IMR-90 (cell line): ENCODE measurements at regions not wholly inside any gene's neighbourhood (a gene's known extent, or its start where the extent isn't known, plus 50 kb on each side); places are given as distances from the start of the nearest gene placed in this dataset.

ENCODE experiments used
- ATAC-seq: fragments of 200-7000 bp; cut with Tn5 transposase; 2 replicates; pipeline ENCODE4 v1.9.1; 2020; ENCODE audit warnings: low read depth, mild to moderate bottlenecking, moderate library complexity
- BruUV-seq: library from RNA; stranded (reverse); fragments of 400-500 nt; replicated peaks from 2 replicates; lab custom pipeline; 2021; lab: Mats Ljungman, UMichigan
- CTCF ChIA-PET: fragments of 300-600 bp; formaldehyde crosslinking; extraction: SDS; loops from one replicate; lab custom pipeline; 2021; ENCODE audit warnings: antibody characterized with exemption; lab: Yijun Ruan, JAX
- POLR2A ChIA-PET: fragments of 300-600 bp; sonication (Branson Sonifier 250); formaldehyde crosslinking; loops from one replicate; lab custom pipeline; 2022; ENCODE audit warnings: antibody characterized with exemption; ENCODE audit not compliant: unreplicated experiment; lab: Charles Lee
- DNase-seq: peaks from one replicate; pipeline ENCODE4 v3.0.0; 2013
- H2AFZ ChIP-seq: replicated peaks from 2 replicates; pipeline ENCODE3; 2013; ENCODE audit warnings: low read length, mild to moderate bottlenecking; ENCODE audit not compliant: poor library complexity
- H2AK5ac ChIP-seq: 2 replicates; pipeline ENCODE4 v1.6.1; 2013; ENCODE audit warnings: low read depth, low read length, inconsistent platforms
- H2AK9ac ChIP-seq: replicated peaks from 2 replicates; pipeline ENCODE3; 2013; ENCODE audit warnings: mild to moderate bottlenecking, low read depth, low read length, moderate library complexity; ENCODE audit not compliant: poor library complexity
- H2BK120ac ChIP-seq: 2 replicates; pipeline ENCODE4 v1.6.1; 2013; ENCODE audit warnings: low read depth, low read length, inconsistent platforms
- H2BK15ac ChIP-seq: 3 replicates; pipeline ENCODE4 v1.6.1; 2013; ENCODE audit warnings: low read depth, low read length, inconsistent platforms
- H2BK20ac ChIP-seq: 2 replicates; pipeline ENCODE4 v1.6.1; 2013; ENCODE audit warnings: low read depth, mild to moderate bottlenecking, inconsistent platforms, low read length, moderate library complexity
- H2BK5ac ChIP-seq: 2 replicates; pipeline ENCODE4 v1.6.1; 2013; ENCODE audit warnings: mild to moderate bottlenecking, low read depth, low read length, inconsistent platforms; ENCODE audit not compliant: poor library complexity, severe bottlenecking
- H3K14ac ChIP-seq: replicated peaks from 2 replicates; pipeline ENCODE4 v1.6.1; 2013; ENCODE audit warnings: low read depth, low read length, inconsistent platforms
- H3K18ac ChIP-seq: 2 replicates; pipeline ENCODE4 v1.6.1; 2013; ENCODE audit warnings: low read depth, low read length, control low read depth
- H3K23ac ChIP-seq: 2 replicates; pipeline ENCODE4 v1.6.1; 2013; ENCODE audit warnings: low read depth, low read length, inconsistent platforms
- H3K27ac ChIP-seq: 2 replicates; pipeline ENCODE4 v1.5.1; 2013; ENCODE audit warnings: mild to moderate bottlenecking, control low read depth, low read length; ENCODE audit not compliant: insufficient read depth
- H3K27me3 ChIP-seq: 2 replicates; pipeline ENCODE4 v1.6.1; 2013; ENCODE audit warnings: low read length; ENCODE audit not compliant: control insufficient read depth, insufficient read depth
- H3K36me3 ChIP-seq: 2 replicates; pipeline ENCODE4 v1.6.1; 2013; ENCODE audit warnings: low read length, mixed read lengths; ENCODE audit not compliant: control insufficient read depth, insufficient read depth
- H3K4ac ChIP-seq: 2 replicates; pipeline ENCODE4 v1.6.1; 2013; ENCODE audit warnings: low read depth, low read length, inconsistent platforms
- H3K4me1 ChIP-seq: 2 replicates; pipeline ENCODE4 v1.6.1; 2013; ENCODE audit warnings: low read length, mixed read lengths; ENCODE audit not compliant: control insufficient read depth, insufficient read depth
- H3K4me2 ChIP-seq: 2 replicates; pipeline ENCODE4 v1.6.1; 2013; ENCODE audit warnings: low read depth, mild to moderate bottlenecking, control low read depth, low read length, moderate library complexity
- H3K4me3 ChIP-seq: 2 replicates; pipeline ENCODE4 v1.5.1; 2013; ENCODE audit warnings: low read depth, mild to moderate bottlenecking, control low read depth, low read length, moderate library complexity; ENCODE audit not compliant: insufficient read depth
- H3K56ac ChIP-seq: 2 replicates; pipeline ENCODE4 v1.6.1; 2013; ENCODE audit warnings: low read length, inconsistent platforms; ENCODE audit not compliant: insufficient read depth; ENCODE audit errors: extremely low read depth
- H3K79me1 ChIP-seq, 2 experiments: 2 replicates each; pipeline ENCODE4 v1.6.1; 2013; ENCODE audit warnings: low read length in 2 of 2, inconsistent platforms in 1 of 2, low read depth in 1 of 2
- H3K9ac ChIP-seq: 2 replicates; pipeline ENCODE4 v1.6.1; 2013; ENCODE audit warnings: low read depth, low read length, control low read depth
- H3K9me1 ChIP-seq: 2 replicates; pipeline ENCODE4 v1.6.1; 2013; ENCODE audit warnings: low read length, inconsistent platforms; ENCODE audit not compliant: insufficient read depth
- H3K9me3 ChIP-seq: 2 replicates; pipeline ENCODE4 v1.6.1; 2013; ENCODE audit warnings: low read length; ENCODE audit not compliant: control insufficient read depth, insufficient read depth
- H4K20me1 ChIP-seq: 2 replicates; pipeline ENCODE4 v1.6.1; 2013; ENCODE audit warnings: low read length, inconsistent platforms; ENCODE audit not compliant: insufficient read depth
- H4K5ac ChIP-seq: 2 replicates; pipeline ENCODE4 v1.6.1; 2013; ENCODE audit warnings: mild to moderate bottlenecking, low read depth, low read length, control low read depth
- H4K8ac ChIP-seq, 2 experiments: 2 replicates each; pipeline ENCODE4 v1.6.1; 2013; ENCODE audit warnings: low read depth in 2 of 2, low read length in 2 of 2, control low read depth in 1 of 2, inconsistent platforms in 1 of 2
- H4K91ac ChIP-seq: 2 replicates; pipeline ENCODE4 v1.6.1; 2013; ENCODE audit warnings: low read depth, low read length, inconsistent platforms; ENCODE audit not compliant: insufficient read depth
- BHLHE40 ChIP-seq: fragments of 150-350 bp; IDR thresholded peaks from 2 replicates; pipeline ENCODE4 v1.6.1; 2016; ENCODE audit warnings: mild to moderate bottlenecking, low read depth, low read length
- FOS ChIP-seq: fragments of 150-350 bp; IDR thresholded peaks from 2 replicates; pipeline ENCODE4 v1.6.1; 2016; ENCODE audit warnings: low read depth, low read length
- RCOR1 ChIP-seq: IDR thresholded peaks from 2 replicates; pipeline ENCODE4 v1.6.1; 2012; ENCODE audit warnings: mild to moderate bottlenecking, low read length, improper control_type of control experiment; ENCODE audit not compliant: insufficient replicate concordance
- WGBS, 2 experiments: methylation state at CpG; one replicate each; pipeline versions ENCODE4 v1.1.5 to v1.1.7; 2013; ENCODE audit warnings: missing lambda C conversion rate in 2 of 2; ENCODE audit not compliant: insufficient read length in 1 of 2; ENCODE audit errors: extremely low coverage in 2 of 2; 5-methylcytosine and 5-hydroxymethylcytosine counted together
- dilution Hi-C: fragments of 300-500 bp; cut with HindIII; formaldehyde crosslinking; loops from one replicate; pipeline ENCODE4 v1.14.3; 2018; ENCODE audit warnings: low sequenced_read_pairs; ENCODE audit not compliant: unreplicated experiment
- in situ Hi-C: fragments of 300-500 bp; cut with MboI; formaldehyde crosslinking; loops from 3 replicates; pipeline ENCODE4 v1.14.3; 2019; ENCODE audit warnings: low sequenced_read_pairs, inconsistent platforms, mixed read lengths
- intact Hi-C: fragments of 100-400 bp; cut with micrococcal nuclease; formaldehyde crosslinking; loops from 2 replicates; pipeline ENCODE4 v1.10.0; 2022
- TF ChIP-seq, protein P1 (sequence below): fragments of 150-350 bp; IDR thresholded peaks from 2 replicates; pipeline ENCODE4 v1.6.1; 2016; ENCODE audit warnings: low read depth, mild to moderate bottlenecking, low read length, moderate library complexity, borderline replicate concordance

DNA sequence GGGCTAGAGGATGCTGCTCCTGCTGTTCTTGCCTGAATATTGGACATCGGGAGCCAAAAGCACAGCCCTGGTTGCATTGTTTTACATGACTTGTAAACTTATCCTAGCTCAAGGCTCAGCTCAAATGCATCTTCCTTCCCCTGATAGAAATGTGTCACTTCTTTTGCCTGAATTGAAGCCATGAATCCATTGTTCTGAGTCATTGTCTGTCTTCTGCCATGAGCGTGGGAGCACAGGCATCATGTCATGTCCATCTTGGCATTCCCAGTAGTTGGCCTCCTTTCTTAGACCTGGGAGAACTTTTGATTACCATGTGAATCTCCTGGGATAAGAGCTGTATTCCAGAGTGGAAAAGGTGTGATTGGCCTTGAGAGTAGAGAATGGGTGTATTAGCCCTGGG, 54.1 kb upstream of the OPN4 start:
- DNase-seq = no peak
- H2BK20ac ChIP-seq = no peak overlapping the region
- no peak overlapping the region for H3K14ac ChIP-seq
- no peak overlapping the region for H3K4me2 ChIP-seq
- H3K36me3 ChIP-seq = no peaks in the 10 kb centered on the region
- intact Hi-C loops (no loop called here), dilution Hi-C loops (no loop called here), in situ Hi-C loops (no loop called here)
- no peak overlapping the region for H3K18ac ChIP-seq
- TF ChIP-seq, protein P1, sequence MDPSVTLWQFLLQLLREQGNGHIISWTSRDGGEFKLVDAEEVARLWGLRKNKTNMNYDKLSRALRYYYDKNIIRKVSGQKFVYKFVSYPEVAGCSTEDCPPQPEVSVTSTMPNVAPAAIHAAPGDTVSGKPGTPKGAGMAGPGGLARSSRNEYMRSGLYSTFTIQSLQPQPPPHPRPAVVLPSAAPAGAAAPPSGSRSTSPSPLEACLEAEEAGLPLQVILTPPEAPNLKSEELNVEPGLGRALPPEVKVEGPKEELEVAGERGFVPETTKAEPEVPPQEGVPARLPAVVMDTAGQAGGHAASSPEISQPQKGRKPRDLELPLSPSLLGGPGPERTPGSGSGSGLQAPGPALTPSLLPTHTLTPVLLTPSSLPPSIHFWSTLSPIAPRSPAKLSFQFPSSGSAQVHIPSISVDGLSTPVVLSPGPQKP = no peak
- no peak for TF ChIP-seq FOS
- TF ChIP-seq RCOR1 = no peak
- no peak for TF ChIP-seq BHLHE40
- no peak overlapping the region for H3K23ac ChIP-seq
- no peaks in the 10 kb centered on the region for H3K79me1 ChIP-seq
- H2BK15ac ChIP-seq = no peak overlapping the region
- no peak overlapping the region for H3K4me3 ChIP-seq
- H3K4me1 ChIP-seq = no peaks in the 10 kb centered on the region; the same call in 1 of the 2 replicates
- no peak overlapping the region for H3K56ac ChIP-seq
- no peaks in the 10 kb centered on the region for H3K9me3 ChIP-seq
- peaks cover 6% of the 10 kb centered on the region for H3K27me3 ChIP-seq
- H3K4ac ChIP-seq = no peak overlapping the region
- no peak overlapping the region for H4K8ac ChIP-seq
- no peaks in the 10 kb centered on the region for H4K20me1 ChIP-seq
- ChIA-PET POLR2A (no interaction called here), CTCF (interaction anchor here (0.9 kb wide), 1 partner anchor 15 kb away, joined by 3 read pairs; no protein-coding TSS in a partner anchor)
- no peak overlapping the region for H2AK9ac ChIP-seq
- no peak overlapping the region for H4K5ac ChIP-seq
- H2AK5ac ChIP-seq = no peak overlapping the region
- no peak overlapping the region for H3K9ac ChIP-seq
- H4K91ac ChIP-seq = no peak overlapping the region
- no peak overlapping the region for H3K27ac ChIP-seq
- BruUV-seq = no TSS peak
- no peak overlapping the region for H2AFZ ChIP-seq
- no peak for ATAC-seq
- peaks cover 2% of the 10 kb centered on the region; the same call in 1 of the 2 replicates for H3K9me1 ChIP-seq
- H2BK120ac ChIP-seq = no peak overlapping the region
- H2BK5ac ChIP-seq = no peak overlapping the region
- 90% methylated on average over 1 of the region's 2 CpGs; no CpG with 5 or more reads in 1 of the 2 experiments for WGBS, 2 experiments
